Keratinocyte (primary cell): ENCODE measurements at regions not wholly inside any gene's neighbourhood (a gene's known extent, or its start where the extent isn't known, plus 50 kb on each side); places are given as distances from the start of the nearest gene placed in this dataset.

Experiments
- DNase-seq: peaks from one replicate; pipeline ENCODE4 v3.0.0-alpha.2; 2011; ENCODE audit warnings: low read depth, missing footprints, low spot score
- FAIRE-seq: peaks from 2 replicates; lab custom pipeline; 2011; peaks lifted over from hg19 to GRCh38; lab: Jason Lieb, UNC
- H2AFZ ChIP-seq: 2 replicates; pipeline ENCODE4 v1.6.0; 2012; ENCODE audit warnings: low read length, control low read depth, inconsistent platforms; ENCODE audit not compliant: control insufficient read depth
- H3K27ac ChIP-seq: 2 replicates; pipeline ENCODE4 v1.5.1; 2011; ENCODE audit warnings: low read length; ENCODE audit not compliant: control insufficient read depth, insufficient read depth
- H3K27me3 ChIP-seq: 3 replicates; pipeline ENCODE4 v1.6.0; 2011; ENCODE audit warnings: low read length; ENCODE audit not compliant: control insufficient read depth, insufficient read depth; ENCODE audit errors: extremely low read depth
- H3K36me3 ChIP-seq, 2 experiments: 2 replicates in 1 of 2; 3 replicates in 1 of 2; pipeline ENCODE4 v1.5.1; 2011; ENCODE audit warnings: low read length in 2 of 2, mild to moderate bottlenecking in 1 of 2; ENCODE audit not compliant: control insufficient read depth in 2 of 2, insufficient read depth in 2 of 2; ENCODE audit errors: extremely low read depth in 1 of 2
- H3K4me1 ChIP-seq: 3 replicates; pipeline ENCODE4 v1.5.1; 2011; ENCODE audit warnings: low read length; ENCODE audit not compliant: control insufficient read depth, insufficient read depth; ENCODE audit errors: extremely low read depth
- H3K4me2 ChIP-seq: 3 replicates; pipeline ENCODE4 v1.6.0; 2011; ENCODE audit warnings: low read depth, low read length; ENCODE audit not compliant: control insufficient read depth, insufficient read depth; ENCODE audit errors: extremely low read depth
- H3K4me3 ChIP-seq, 3 experiments: fragments of 200-600 bp in 1 of 3; sonication (generic) in 1 of 3; 2 replicates in 2 of 3; 3 replicates in 1 of 3; pipeline ENCODE4 v1.5.1; 2011 to 2016; ENCODE audit warnings: low read length in 3 of 3, mild to moderate bottlenecking in 3 of 3, control low read depth in 2 of 3, inconsistent platforms in 1 of 3, low read depth in 1 of 3, mixed read lengths in 1 of 3, mixed run types in 1 of 3, moderate library complexity in 1 of 3; ENCODE audit not compliant: control insufficient read depth in 2 of 3, insufficient read depth in 2 of 3; ENCODE audit errors: extremely low read depth in 1 of 3
- H3K79me2 ChIP-seq: 2 replicates; pipeline ENCODE4 v1.6.0; 2012; ENCODE audit warnings: low read length; ENCODE audit not compliant: control insufficient read depth, insufficient read depth
- H3K9ac ChIP-seq: 3 replicates; pipeline ENCODE4 v1.6.0; 2011; ENCODE audit warnings: low read length; ENCODE audit not compliant: control insufficient read depth, insufficient read depth; ENCODE audit errors: extremely low read depth
- H3K9me1 ChIP-seq: 3 replicates; pipeline ENCODE4 v1.6.0; 2011; ENCODE audit warnings: low read length; ENCODE audit not compliant: control insufficient read depth, insufficient read depth; ENCODE audit errors: extremely low read depth
- H3K9me3 ChIP-seq: 2 replicates; pipeline ENCODE4 v1.5.1; 2012; ENCODE audit warnings: low read depth, low read length; ENCODE audit not compliant: control insufficient read depth
- H4K20me1 ChIP-seq: 3 replicates; pipeline ENCODE4 v1.6.0; 2011; ENCODE audit warnings: low read length; ENCODE audit not compliant: control insufficient read depth, insufficient read depth; ENCODE audit errors: extremely low read depth
- EZH2 ChIP-seq: IDR thresholded peaks from one replicate; pipeline ENCODE4 v1.6.1; 2012; ENCODE audit warnings: inconsistent platforms, mild to moderate bottlenecking, low read length, moderate library complexity
- dilution Hi-C: fragments of 300-500 bp; cut with MboI; formaldehyde crosslinking; loops from one replicate; pipeline ENCODE4 v1.7.0; 2020; ENCODE audit warnings: low sequenced_read_pairs; ENCODE audit not compliant: extremely low pct_ligation_motif_present
- TF ChIP-seq, protein P1 (sequence below), 3 experiments: IDR thresholded peaks in 1 of 3; conservative IDR thresholded peaks in 1 of 3; optimal IDR thresholded peaks in 1 of 3; 2 replicates in 2 of 3; 3 replicates in 1 of 3; pipeline versions ENCODE3 to v1.5.1; 2011; ENCODE audit warnings: low read length in 3 of 3, mild to moderate bottlenecking in 3 of 3, moderate library complexity in 2 of 3, control low read depth in 1 of 3, inconsistent platforms in 1 of 3; ENCODE audit not compliant: insufficient read depth in 2 of 3; ENCODE audit errors: extremely low read depth in 1 of 3

GRCh38 chr4:152169683-152170082 lies 366.2 kb downstream of the FBXW7 start:
- Histone ChIP-seq H3K27ac (no peak overlapping the region), H3K79me2 (no peaks in the 10 kb centered on the region), H3K9me1 (no peaks in the 10 kb centered on the region), H2AFZ (no peak overlapping the region), H3K36me3 (no peaks in the 10 kb centered on the region), H3K4me1 (no peaks in the 10 kb centered on the region), H4K20me1 (no peaks in the 10 kb centered on the region), H3K27me3 (no peaks in the 10 kb centered on the region), H3K9me3 (no peaks in the 10 kb centered on the region), H3K4me3 (no peak overlapping the region), H3K4me2 (no peak overlapping the region), H3K9ac (no peak overlapping the region)
- FAIRE-seq (no peak), DNase-seq (no peak)
- TF ChIP-seq, protein P1, sequence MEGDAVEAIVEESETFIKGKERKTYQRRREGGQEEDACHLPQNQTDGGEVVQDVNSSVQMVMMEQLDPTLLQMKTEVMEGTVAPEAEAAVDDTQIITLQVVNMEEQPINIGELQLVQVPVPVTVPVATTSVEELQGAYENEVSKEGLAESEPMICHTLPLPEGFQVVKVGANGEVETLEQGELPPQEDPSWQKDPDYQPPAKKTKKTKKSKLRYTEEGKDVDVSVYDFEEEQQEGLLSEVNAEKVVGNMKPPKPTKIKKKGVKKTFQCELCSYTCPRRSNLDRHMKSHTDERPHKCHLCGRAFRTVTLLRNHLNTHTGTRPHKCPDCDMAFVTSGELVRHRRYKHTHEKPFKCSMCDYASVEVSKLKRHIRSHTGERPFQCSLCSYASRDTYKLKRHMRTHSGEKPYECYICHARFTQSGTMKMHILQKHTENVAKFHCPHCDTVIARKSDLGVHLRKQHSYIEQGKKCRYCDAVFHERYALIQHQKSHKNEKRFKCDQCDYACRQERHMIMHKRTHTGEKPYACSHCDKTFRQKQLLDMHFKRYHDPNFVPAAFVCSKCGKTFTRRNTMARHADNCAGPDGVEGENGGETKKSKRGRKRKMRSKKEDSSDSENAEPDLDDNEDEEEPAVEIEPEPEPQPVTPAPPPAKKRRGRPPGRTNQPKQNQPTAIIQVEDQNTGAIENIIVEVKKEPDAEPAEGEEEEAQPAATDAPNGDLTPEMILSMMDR (optimal IDR thresholded peaks at IDR 0.05 in 1 of 3, IDR thresholded peaks at IDR 0.05 in 1 of 3, conservative IDR thresholded peaks at IDR 0.05 in 1 of 3; ENCODE audit: extremely low read depth in 1 of 3, insufficient read depth in 2 of 3, low read length in 3 of 3): no peak
- no peak for TF ChIP-seq EZH2
- dilution Hi-C loops: no loop called here

- Histone ChIP-seq H3K79me2 (no peaks in the 10 kb centered on the region), H3K4me2 (no peak overlapping the region), H3K4me1 (no peaks in the 10 kb centered on the region), H3K36me3 (no peaks in the 10 kb centered on the region), H3K9me3 (no peaks in the 10 kb centered on the region), H3K27ac (no peak overlapping the region), H3K9ac (no peak overlapping the region), H3K27me3 (no peaks in the 10 kb centered on the region), H4K20me1 (no peaks in the 10 kb centered on the region), H2AFZ (no peak overlapping the region), H3K4me3 (no peak overlapping the region), H3K9me1 (no peaks in the 10 kb centered on the region)
- FAIRE-seq (no peak), DNase-seq (no peak)
- TF ChIP-seq, protein P1 (optimal IDR thresholded peaks at IDR 0.05 in 1 of 3, IDR thresholded peaks at IDR 0.05 in 1 of 3, conservative IDR thresholded peaks at IDR 0.05 in 1 of 3; ENCODE audit: extremely low read depth in 1 of 3, insufficient read depth in 2 of 3, low read length in 3 of 3): no peak
- no peak for TF ChIP-seq EZH2
- dilution Hi-C loops: no loop called here
These were observed 366.8 kb downstream of the FBXW7 start for GRCh38 chr4:152168987-152169616.
